ENCODE measurements at regions not wholly inside any gene's neighbourhood (a gene's known extent, or its start where the extent isn't known, plus 50 kb on each side); places are given as distances from the start of the nearest gene placed in this dataset.
"Not testable (repeated sequence)": the region's sequence is repeated elsewhere in the genome, so short reads cannot be mapped to it uniquely, and the experiment has no call there.

GRCh38 chr6:57983603-57984002, 666.2 kb downstream of the PRIM2 start:
- not testable (repeated sequence) for TF ChIP-seq RAD21 (IDR thresholded peaks at IDR 0.05; ENCODE audit: insufficient read depth, low read depth, low read length); REST (IDR thresholded peaks at IDR 0.05; ENCODE audit: low read depth, low read length); YBX1 (IDR thresholded peaks at IDR 0.05); MAX (IDR thresholded peaks at IDR 0.05; ENCODE audit: low read depth, low read length); CTCF (IDR thresholded peaks at IDR 0.05 in 2 of 3, conservative IDR thresholded peaks at IDR 0.05 in 1 of 3; ENCODE audit: control insufficient read depth in 2 of 3, extremely low read depth in 1 of 3, insufficient read depth in 1 of 3, low read depth in 3 of 3, low read length in 3 of 3); SP1 (IDR thresholded peaks at IDR 0.05; ENCODE audit: low read depth, low read length); ZNF622 (IDR thresholded peaks at IDR 0.05)
- TF ChIP-seq, protein P1, sequence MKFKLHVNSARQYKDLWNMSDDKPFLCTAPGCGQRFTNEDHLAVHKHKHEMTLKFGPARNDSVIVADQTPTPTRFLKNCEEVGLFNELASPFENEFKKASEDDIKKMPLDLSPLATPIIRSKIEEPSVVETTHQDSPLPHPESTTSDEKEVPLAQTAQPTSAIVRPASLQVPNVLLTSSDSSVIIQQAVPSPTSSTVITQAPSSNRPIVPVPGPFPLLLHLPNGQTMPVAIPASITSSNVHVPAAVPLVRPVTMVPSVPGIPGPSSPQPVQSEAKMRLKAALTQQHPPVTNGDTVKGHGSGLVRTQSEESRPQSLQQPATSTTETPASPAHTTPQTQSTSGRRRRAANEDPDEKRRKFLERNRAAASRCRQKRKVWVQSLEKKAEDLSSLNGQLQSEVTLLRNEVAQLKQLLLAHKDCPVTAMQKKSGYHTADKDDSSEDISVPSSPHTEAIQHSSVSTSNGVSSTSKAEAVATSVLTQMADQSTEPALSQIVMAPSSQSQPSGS (IDR thresholded peaks at IDR 0.05; ENCODE audit: low read length), result not testable (repeated sequence)
